Vagina (tissue), 2 donors: ENCODE measurements at regions not wholly inside any gene's neighbourhood (a gene's known extent, or its start where the extent isn't known, plus 50 kb on each side); places are given as distances from the start of the nearest gene placed in this dataset.
A peak's percentile ranks its signal among the peaks of the same experiment; 100 is the strongest.

Experiments
- DNase-seq, 2 donors: peaks; one replicate each; pipeline ENCODE4 v3.0.0-alpha.2; 2017; ENCODE audit errors: extremely low spot score in 2 of 2
- H3K27ac ChIP-seq: fragments of 200-600 bp; sonication (generic); one replicate; pipeline ENCODE4 v1.5.1; 2019
- H3K27me3 ChIP-seq: fragments of 200-600 bp; sonication (generic); one replicate; pipeline ENCODE4 v1.5.1; 2019
- H3K36me3 ChIP-seq, 2 donors: fragments of 200-600 bp; sonication (generic); one replicate each; pipeline ENCODE4 v1.5.1; 2017 to 2019
- H3K4me1 ChIP-seq: fragments of 200-600 bp; sonication (generic); one replicate; pipeline ENCODE4 v1.5.1; 2019
- H3K4me3 ChIP-seq, 2 donors: fragments of 200-600 bp; sonication (generic); 1 replicate in 1 of 2; 2 replicates in 1 of 2; pipeline ENCODE4 v1.5.1; 2016 to 2019
- H3K9me3 ChIP-seq: fragments of 200-600 bp; sonication (generic); one replicate; pipeline ENCODE4 v1.5.1; 2019
- POLR2A ChIP-seq, 2 donors: fragments of 450-650 bp; IDR thresholded peaks; one replicate each; pipeline ENCODE4 v1.6.1; 2017; ENCODE audit warnings: antibody characterized with exemption in 2 of 2, mild to moderate bottlenecking in 2 of 2, moderate library complexity in 2 of 2
- POLR2AphosphoS5 ChIP-seq, 2 donors: sonication (generic); formaldehyde crosslinking; IDR thresholded peaks; one replicate each; pipeline ENCODE4 v1.9.0; 2017; ENCODE audit warnings: antibody characterized with exemption in 2 of 2, mild to moderate bottlenecking in 2 of 2, low read depth in 1 of 2; ENCODE audit not compliant: insufficient read depth in 1 of 2
- intact Hi-C: fragments of 100-400 bp; cut with DNase I; formaldehyde crosslinking; loops from one replicate; pipeline ENCODE4 v1.15.1; 2023
- TF ChIP-seq, protein P1 (sequence below), 3 experiments: fragments of 450-650 bp in 2 of 3; fragments of 200-600 bp in 1 of 3; sonication (generic) in 1 of 3; IDR thresholded peaks; one replicate each; pipeline ENCODE4 v1.5.1; 2017 to 2019; ENCODE audit warnings: antibody characterized with exemption in 3 of 3, mild to moderate bottlenecking in 2 of 3, moderate library complexity in 2 of 3

DNA sequence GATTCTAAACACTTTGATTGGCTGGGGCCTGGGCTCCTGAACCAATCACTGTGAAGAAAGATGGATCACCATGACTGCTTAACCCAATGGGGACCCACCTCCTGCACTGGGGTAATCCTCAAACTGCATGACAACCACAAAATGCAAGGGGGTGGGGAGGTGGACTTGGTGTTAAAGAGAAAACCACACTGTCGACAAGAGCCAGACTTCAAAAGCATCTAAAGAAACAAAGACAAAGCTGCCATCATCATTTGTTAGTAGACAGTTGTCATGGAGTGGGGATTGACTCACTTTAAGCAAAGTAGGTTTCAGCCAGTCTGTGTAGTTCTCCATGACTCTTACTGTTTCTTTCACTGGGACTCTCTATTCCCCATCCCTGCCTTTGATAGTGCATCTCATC lies 433.8 kb downstream of the PLPP3 start:
- no peak for DNase-seq
- no peak overlapping the region for H3K4me3 ChIP-seq
- no peaks in the 10 kb centered on the region for H3K9me3 ChIP-seq
- peak overlapping the region; percentile 69 for H3K27ac ChIP-seq
- intact Hi-C loops = no loop called here
- H3K36me3 ChIP-seq = no peaks in the 10 kb centered on the region
- peaks cover 27% of the 10 kb centered on the region for H3K4me1 ChIP-seq
- H3K27me3 ChIP-seq = no peaks in the 10 kb centered on the region
- TF ChIP-seq, protein P1, sequence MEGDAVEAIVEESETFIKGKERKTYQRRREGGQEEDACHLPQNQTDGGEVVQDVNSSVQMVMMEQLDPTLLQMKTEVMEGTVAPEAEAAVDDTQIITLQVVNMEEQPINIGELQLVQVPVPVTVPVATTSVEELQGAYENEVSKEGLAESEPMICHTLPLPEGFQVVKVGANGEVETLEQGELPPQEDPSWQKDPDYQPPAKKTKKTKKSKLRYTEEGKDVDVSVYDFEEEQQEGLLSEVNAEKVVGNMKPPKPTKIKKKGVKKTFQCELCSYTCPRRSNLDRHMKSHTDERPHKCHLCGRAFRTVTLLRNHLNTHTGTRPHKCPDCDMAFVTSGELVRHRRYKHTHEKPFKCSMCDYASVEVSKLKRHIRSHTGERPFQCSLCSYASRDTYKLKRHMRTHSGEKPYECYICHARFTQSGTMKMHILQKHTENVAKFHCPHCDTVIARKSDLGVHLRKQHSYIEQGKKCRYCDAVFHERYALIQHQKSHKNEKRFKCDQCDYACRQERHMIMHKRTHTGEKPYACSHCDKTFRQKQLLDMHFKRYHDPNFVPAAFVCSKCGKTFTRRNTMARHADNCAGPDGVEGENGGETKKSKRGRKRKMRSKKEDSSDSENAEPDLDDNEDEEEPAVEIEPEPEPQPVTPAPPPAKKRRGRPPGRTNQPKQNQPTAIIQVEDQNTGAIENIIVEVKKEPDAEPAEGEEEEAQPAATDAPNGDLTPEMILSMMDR (IDR thresholded peaks at IDR 0.05) = no peak
- TF ChIP-seq POLR2A (IDR thresholded peaks at IDR 0.05) (no peak), POLR2AphosphoS5 (IDR thresholded peaks at IDR 0.05; ENCODE audit: insufficient read depth in 1 of 2, low read depth in 1 of 2) (no peak)

DNA sequence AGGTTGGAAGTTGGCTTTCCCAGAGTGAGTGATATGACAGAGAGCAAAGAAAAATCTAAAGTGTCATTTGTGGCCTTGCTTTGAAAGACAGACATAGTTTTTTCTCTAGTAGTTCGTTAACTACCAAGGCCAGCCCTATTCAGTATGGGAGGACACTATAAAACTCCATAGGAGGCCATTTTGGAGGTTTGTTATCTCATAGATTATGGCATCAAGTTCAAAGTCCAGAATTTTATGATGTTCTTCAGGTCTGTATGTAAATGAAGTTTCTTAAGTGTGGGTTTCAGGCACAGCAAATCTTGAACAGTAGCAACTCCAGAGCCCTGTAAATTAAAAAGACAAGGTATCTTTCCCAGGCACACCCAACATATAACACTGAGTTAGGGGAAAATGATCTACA lies 437.1 kb downstream of the PLPP3 start:
- no peaks in the 10 kb centered on the region for H3K27me3 ChIP-seq
- H3K9me3 ChIP-seq = no peaks in the 10 kb centered on the region
- H3K27ac ChIP-seq = no peak overlapping the region
- no peak overlapping the region for H3K4me3 ChIP-seq
- intact Hi-C loops = no loop called here
- no peak for DNase-seq
- TF ChIP-seq POLR2A (IDR thresholded peaks at IDR 0.05) = no peak
- TF ChIP-seq, protein P1 (IDR thresholded peaks at IDR 0.05) = no peak
- no peaks in the 10 kb centered on the region for H3K36me3 ChIP-seq
- peaks cover 18% of the 10 kb centered on the region for H3K4me1 ChIP-seq

DNA sequence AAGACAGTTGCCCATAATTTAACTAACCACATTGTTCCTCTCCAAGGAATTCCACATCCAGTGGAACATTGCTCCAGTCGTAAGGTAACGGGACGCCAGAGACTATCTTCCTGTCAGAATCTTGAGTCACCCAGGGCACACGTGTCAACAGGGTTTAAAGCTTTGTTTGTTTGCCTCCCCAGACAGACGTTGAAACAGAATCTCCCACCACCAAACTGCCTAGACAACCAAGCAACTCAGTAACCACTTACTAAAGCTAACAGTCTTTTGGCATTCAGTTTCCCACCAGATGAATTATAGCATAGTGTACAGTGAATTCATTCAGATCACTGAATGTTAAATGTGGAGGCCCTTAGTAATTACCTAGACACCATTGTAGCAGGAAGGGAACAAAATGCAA lies 439.5 kb downstream of the PLPP3 start:
- no peak for DNase-seq
- no peaks in the 10 kb centered on the region for H3K36me3 ChIP-seq
- no peaks in the 10 kb centered on the region for H3K27me3 ChIP-seq
- no peaks in the 10 kb centered on the region for H3K9me3 ChIP-seq
- no peak overlapping the region for H3K27ac ChIP-seq
- intact Hi-C loops = no loop called here
- H3K4me3 ChIP-seq = no peak overlapping the region
- TF ChIP-seq POLR2AphosphoS5 (IDR thresholded peaks at IDR 0.05; ENCODE audit: insufficient read depth in 1 of 2, low read depth in 1 of 2) (no peak), POLR2A (IDR thresholded peaks at IDR 0.05) (no peak)
- TF ChIP-seq, protein P1 (IDR thresholded peaks at IDR 0.05) = no peak
- no peaks in the 10 kb centered on the region for H3K4me1 ChIP-seq

DNA sequence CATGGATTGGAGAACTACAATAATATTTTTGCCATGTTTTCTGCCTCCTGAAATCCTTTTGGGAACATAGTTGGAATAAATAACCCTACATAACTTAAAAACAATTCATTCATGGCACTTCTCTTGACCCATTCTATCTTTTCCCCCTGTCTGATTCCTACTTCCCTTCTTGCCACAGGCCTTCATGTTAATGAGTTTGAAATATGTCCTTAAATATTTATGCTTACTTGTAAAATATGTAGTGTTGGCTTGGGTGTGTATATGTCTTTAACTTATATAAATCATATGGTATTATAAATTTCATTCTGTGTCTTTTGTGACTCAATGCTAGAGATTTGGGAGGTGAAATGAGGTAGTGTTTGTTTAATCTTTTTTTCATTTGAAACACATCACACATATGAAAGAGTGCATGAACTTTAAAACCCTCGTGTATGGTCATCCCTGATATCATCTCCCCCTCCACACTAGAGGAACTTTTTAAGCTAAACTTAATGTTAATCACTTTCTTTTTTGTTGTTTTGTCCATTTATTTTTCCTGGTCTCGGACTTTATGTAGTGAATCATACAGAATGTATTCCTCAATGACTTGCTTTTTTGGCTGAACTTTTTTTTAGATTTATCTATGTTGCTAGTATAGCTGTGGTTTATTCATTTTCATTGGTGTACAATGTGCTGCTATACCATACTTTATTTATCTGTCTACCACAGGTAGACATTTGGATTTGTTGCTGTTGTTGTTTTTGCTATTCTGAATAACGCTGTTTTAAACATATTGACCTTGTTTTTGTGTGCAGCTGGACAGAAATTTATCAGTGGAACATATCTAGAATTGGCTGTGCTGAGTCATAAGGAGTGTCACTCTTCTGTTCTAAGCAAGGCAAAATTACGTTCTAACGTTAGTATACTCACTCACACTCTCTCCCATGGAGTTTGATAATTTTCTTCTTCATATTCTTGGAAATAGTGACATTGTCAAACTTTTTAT lies 441.6 kb downstream of the PLPP3 start:
- H3K27me3 ChIP-seq = no peaks in the 10 kb centered on the region
- intact Hi-C loops = no loop called here
- DNase-seq = no peak
- no peak overlapping the region for H3K4me3 ChIP-seq
- no peak overlapping the region for H3K27ac ChIP-seq
- H3K36me3 ChIP-seq = no peaks in the 10 kb centered on the region
- no peaks in the 10 kb centered on the region for H3K4me1 ChIP-seq
- no peak for TF ChIP-seq POLR2AphosphoS5 (IDR thresholded peaks at IDR 0.05; ENCODE audit: insufficient read depth in 1 of 2, low read depth in 1 of 2)
- TF ChIP-seq POLR2A (IDR thresholded peaks at IDR 0.05) = no peak
- TF ChIP-seq, protein P1 (IDR thresholded peaks at IDR 0.05) = no peak
- no peaks in the 10 kb centered on the region for H3K9me3 ChIP-seq

DNA sequence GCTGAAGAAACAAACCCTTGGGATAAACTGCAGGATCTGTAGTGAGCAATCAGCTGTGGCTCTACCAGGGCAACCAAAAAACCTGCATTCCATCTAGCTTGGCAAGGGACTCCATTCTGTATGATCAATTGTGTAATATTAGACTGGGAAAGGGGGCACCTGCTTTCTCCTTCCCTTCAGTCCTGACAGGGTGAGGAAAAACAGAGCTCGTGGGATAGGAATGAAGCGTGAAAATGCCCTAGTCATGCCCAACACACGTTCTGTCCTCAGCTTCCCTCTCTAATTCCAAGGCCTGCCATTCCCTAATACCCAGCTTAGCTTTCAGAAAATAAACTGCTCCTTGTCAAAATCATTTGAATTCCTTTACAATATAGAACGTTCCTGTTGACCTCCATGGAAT lies 442.3 kb downstream of the PLPP3 start:
- intact Hi-C loops = no loop called here
- Histone ChIP-seq H3K4me1 (no peaks in the 10 kb centered on the region), H3K36me3 (no peaks in the 10 kb centered on the region), H3K27me3 (no peaks in the 10 kb centered on the region), H3K9me3 (no peaks in the 10 kb centered on the region), H3K4me3 (no peak overlapping the region), H3K27ac (no peak overlapping the region)
- no peak for DNase-seq
- TF ChIP-seq, protein P1 (IDR thresholded peaks at IDR 0.05) = no peak
- no peak for TF ChIP-seq POLR2A (IDR thresholded peaks at IDR 0.05)
